ENCODE measurements at regions not wholly inside any gene's neighbourhood (a gene's known extent, or its start where the extent isn't known, plus 50 kb on each side); places are given as distances from the start of the nearest gene placed in this dataset.
A peak's percentile ranks its signal among the peaks of the same experiment; 100 is the strongest.
"Not testable (repeated sequence)": the region's sequence is repeated elsewhere in the genome, so short reads cannot be mapped to it uniquely, and the experiment has no call there.

GRCh38 chr2:66185497-66186054 lies 249.3 kb upstream of the MEIS1 start:
- WGBS, 2 donors, result 83 to 86% methylated on average over 11 of the region's 11 CpGs
- ATAC-seq (no peak), DNase-seq (no peak)
- Histone ChIP-seq H3K27ac (no peak overlapping the region), H3K4me3 (no peak overlapping the region), H3K4me1 (no peaks in the 10 kb centered on the region), H3K27me3 (no peaks in the 10 kb centered on the region), H3K36me3 (replicated peaks in 1 of 2; ENCODE audit: insufficient read depth in 1 of 2, low read depth in 2 of 2) (no peaks in the 10 kb centered on the region), H3K9me3 (no peaks in the 10 kb centered on the region)
- TF ChIP-seq POLR2A (IDR thresholded peaks at IDR 0.05), result no peak
- TF ChIP-seq, protein P1, sequence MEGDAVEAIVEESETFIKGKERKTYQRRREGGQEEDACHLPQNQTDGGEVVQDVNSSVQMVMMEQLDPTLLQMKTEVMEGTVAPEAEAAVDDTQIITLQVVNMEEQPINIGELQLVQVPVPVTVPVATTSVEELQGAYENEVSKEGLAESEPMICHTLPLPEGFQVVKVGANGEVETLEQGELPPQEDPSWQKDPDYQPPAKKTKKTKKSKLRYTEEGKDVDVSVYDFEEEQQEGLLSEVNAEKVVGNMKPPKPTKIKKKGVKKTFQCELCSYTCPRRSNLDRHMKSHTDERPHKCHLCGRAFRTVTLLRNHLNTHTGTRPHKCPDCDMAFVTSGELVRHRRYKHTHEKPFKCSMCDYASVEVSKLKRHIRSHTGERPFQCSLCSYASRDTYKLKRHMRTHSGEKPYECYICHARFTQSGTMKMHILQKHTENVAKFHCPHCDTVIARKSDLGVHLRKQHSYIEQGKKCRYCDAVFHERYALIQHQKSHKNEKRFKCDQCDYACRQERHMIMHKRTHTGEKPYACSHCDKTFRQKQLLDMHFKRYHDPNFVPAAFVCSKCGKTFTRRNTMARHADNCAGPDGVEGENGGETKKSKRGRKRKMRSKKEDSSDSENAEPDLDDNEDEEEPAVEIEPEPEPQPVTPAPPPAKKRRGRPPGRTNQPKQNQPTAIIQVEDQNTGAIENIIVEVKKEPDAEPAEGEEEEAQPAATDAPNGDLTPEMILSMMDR (IDR thresholded peaks at IDR 0.05), result no peak
- intact Hi-C loops (cut with DNase I), result no loop called here

DNA sequence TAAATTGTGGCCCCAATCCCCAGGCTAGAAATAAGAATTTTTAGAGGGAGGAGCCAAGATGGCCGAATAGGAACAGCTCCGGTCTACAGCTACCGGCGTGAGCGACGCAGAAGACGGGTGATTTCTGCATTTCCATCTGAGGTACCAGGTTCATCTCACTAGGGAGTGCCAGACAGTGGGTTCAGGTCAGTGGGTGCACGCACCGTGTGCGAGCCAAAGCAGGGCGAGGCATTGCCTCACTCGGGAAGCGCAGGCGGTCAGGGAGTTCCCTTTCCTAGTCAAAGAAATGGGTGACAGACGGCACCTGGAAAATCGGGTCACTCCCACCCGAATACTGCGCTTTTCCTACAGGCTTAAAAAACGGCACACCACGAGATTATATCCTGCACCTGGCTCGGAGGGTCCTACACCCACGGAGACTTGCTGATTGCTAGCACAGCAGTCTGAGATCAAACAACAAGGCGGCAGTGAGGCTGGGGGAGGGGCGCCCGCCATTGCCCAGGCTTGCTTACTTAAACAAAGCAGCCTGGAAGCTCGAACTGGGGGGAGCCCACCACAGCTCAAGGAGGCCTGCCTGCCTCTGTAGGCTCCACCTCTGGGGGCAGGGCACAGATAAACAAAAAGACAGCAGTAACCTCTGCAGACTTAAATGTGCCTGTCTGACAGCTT lies 257.7 kb upstream of the MEIS1 start:
- H3K9me3 ChIP-seq; H3K36me3 ChIP-seq (replicated peaks in 1 of 2; ENCODE audit: insufficient read depth in 1 of 2, low read depth in 2 of 2); DNase-seq; H3K27me3 ChIP-seq; ATAC-seq; H3K4me3 ChIP-seq; intact Hi-C loops (cut with DNase I); H3K27ac ChIP-seq: not testable (repeated sequence)
- WGBS, 2 donors, result 78 to 88% methylated on average over 22 to 26 of the region's 26 CpGs
- peaks cover 11% of the 10 kb centered on the region for H3K4me1 ChIP-seq

DNA sequence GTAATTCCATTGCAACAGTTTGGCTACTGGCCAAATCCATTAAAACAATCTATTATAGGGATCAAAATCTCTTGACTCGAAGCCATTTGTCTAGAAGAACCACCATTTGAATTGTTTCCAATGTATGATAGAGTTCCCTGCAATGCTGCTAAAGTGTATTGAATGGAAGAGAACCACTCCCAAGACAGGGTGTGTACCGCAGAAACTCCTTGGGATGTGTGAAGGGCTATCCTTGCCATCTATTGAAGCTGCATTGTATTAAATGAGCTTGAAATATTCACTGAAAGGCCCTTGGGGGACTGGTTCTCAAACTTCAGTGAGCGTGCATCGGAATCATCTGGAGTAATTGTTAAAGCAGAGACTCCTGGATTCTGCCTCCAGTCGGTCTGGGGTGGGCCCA lies 260.4 kb upstream of the MEIS1 start:
- H3K4me3 ChIP-seq, result no peak overlapping the region
- WGBS, 2 donors, result 86% methylated on average over 5 of the region's 5 CpGs
- no peaks in the 10 kb centered on the region for H3K27me3 ChIP-seq
- no peaks in the 10 kb centered on the region for H3K36me3 ChIP-seq (replicated peaks in 1 of 2; ENCODE audit: insufficient read depth in 1 of 2, low read depth in 2 of 2)
- ATAC-seq, result no peak
- DNase-seq, result no peak
- TF ChIP-seq POLR2A (IDR thresholded peaks at IDR 0.05), result no peak
- no peaks in the 10 kb centered on the region for H3K9me3 ChIP-seq
- no peak overlapping the region for H3K27ac ChIP-seq
- intact Hi-C loops (cut with DNase I), result no loop called here
- H3K4me1 ChIP-seq, result peaks cover 11% of the 10 kb centered on the region

DNA sequence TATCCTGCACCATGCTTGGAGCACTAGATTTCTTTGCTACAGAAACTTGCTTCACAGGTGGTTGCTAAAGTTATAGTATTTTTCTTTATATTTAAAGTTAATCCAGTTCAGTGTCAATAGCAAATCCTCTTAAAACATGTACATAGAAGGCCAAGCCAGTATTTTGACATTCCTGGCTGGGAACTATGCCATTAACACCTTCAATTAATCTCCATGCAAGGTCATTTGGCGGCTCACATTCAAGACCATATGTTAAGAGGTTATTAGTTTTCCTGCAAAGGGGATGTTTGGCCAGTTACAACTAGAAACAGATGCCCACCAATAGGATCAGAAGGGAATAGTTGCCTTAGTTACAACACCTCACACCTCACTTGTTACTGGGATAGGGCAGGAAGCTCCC lies 261.3 kb upstream of the MEIS1 start:
- Histone ChIP-seq H3K4me1 (peaks cover 11% of the 10 kb centered on the region), H3K27ac (no peak overlapping the region), H3K9me3 (no peaks in the 10 kb centered on the region), H3K36me3 (replicated peaks in 1 of 2; ENCODE audit: insufficient read depth in 1 of 2, low read depth in 2 of 2) (no peaks in the 10 kb centered on the region), H3K27me3 (no peaks in the 10 kb centered on the region), H3K4me3 (no peak overlapping the region)
- TF ChIP-seq, protein P1 (IDR thresholded peaks at IDR 0.05), result no peak
- no peak for TF ChIP-seq POLR2A (IDR thresholded peaks at IDR 0.05)
- no peak for ATAC-seq
- intact Hi-C loops (cut with DNase I), result no loop called here
- peak in 1 of 4 donors; percentile 3 for DNase-seq
- WGBS, 2 donors, result 14 to 24% methylated on average over 1 of the region's 1 CpG

DNA sequence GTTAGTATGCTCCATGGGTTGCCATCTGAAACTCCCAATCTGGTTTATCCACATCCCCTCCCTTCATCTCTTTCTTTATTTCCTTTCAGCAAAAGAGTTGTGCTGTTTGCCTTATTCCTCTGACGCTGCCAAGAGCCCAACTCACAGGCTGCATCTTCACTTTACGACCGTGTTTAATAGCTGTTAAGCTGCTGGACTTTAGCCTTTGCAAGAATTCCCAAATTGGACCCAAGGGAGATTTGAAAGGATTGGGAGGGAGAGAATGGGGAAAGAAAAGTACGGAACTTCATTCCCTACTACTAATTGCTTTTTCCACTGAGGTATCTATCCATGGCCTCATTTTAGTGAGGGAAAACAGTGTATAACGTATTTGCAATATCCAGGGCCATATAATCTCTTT lies 263.4 kb upstream of the MEIS1 start:
- DNase-seq (no peak), ATAC-seq (no peak)
- TF ChIP-seq POLR2A (IDR thresholded peaks at IDR 0.05), result no peak
- TF ChIP-seq, protein P1 (IDR thresholded peaks at IDR 0.05), result no peak
- Histone ChIP-seq H3K27me3 (no peaks in the 10 kb centered on the region), H3K4me1 (peaks cover 11% of the 10 kb centered on the region), H3K4me3 (no peak overlapping the region), H3K36me3 (replicated peaks in 1 of 2; ENCODE audit: insufficient read depth in 1 of 2, low read depth in 2 of 2) (no peaks in the 10 kb centered on the region), H3K9me3 (no peaks in the 10 kb centered on the region), H3K27ac (no peak overlapping the region)
- intact Hi-C loops (cut with DNase I), result no loop called here
- WGBS, 2 donors, result 82 to 83% methylated on average over 5 of the region's 5 CpGs
